Fibroblast of peridontal ligament (primary cell): ENCODE measurements at regions not wholly inside any gene's neighbourhood (a gene's known extent, or its start where the extent isn't known, plus 50 kb on each side); places are given as distances from the start of the nearest gene placed in this dataset.

Experiments used
- DNase-seq: peaks from one replicate; pipeline ENCODE4 v3.0.0-alpha.2; 2010; ENCODE audit errors: extremely low read depth

GRCh38 chr16:54519161-54519695, 232.6 kb upstream of the IRX3 start:
- peak; percentile 89 for DNase-seq

- DNase-seq, result no peak
Observed at GRCh38 chr16:54517181-54517580, 230.6 kb upstream of the IRX3 start.

- DNase-seq, result no peak
Observed at GRCh38 chr16:54512467-54512995, 225.9 kb upstream of the IRX3 start.

- peak; percentile 94 for DNase-seq
Observed at GRCh38 chr16:54511222-54511731, 224.7 kb upstream of the IRX3 start.

- DNase-seq, result peak; percentile 37
Observed at GRCh38 chr16:54510685-54511221, 224.2 kb upstream of the IRX3 start.

GRCh38 chr16:54509456-54509855, 222.9 kb upstream of the IRX3 start:
- DNase-seq, result no peak

GRCh38 chr16:54508351-54508750, 221.8 kb upstream of the IRX3 start:
- DNase-seq, result no peak

- peak; percentile 35 for DNase-seq
Observed at GRCh38 chr16:54506741-54507500, 220.3 kb upstream of the IRX3 start.

GRCh38 chr16:54506214-54506580, 219.6 kb upstream of the IRX3 start:
- DNase-seq, result peak; percentile 18

GRCh38 chr16:54505549-54506213, 219.1 kb upstream of the IRX3 start:
- DNase-seq, result peak; percentile 45

GRCh38 chr16:54504372-54504771, 217.8 kb upstream of the IRX3 start:
- no peak for DNase-seq

- DNase-seq, result no peak
Observed at GRCh38 chr16:54503856-54504219, 217.3 kb upstream of the IRX3 start.

- peak; percentile 87 for DNase-seq
Observed at GRCh38 chr16:54503011-54503855, 216.6 kb upstream of the IRX3 start.

GRCh38 chr16:54501797-54502196, 215.2 kb upstream of the IRX3 start:
- DNase-seq, result no peak

GRCh38 chr16:54493594-54493993, 207.0 kb upstream of the IRX3 start:
- DNase-seq, result peak; percentile 50

- peak; percentile 74 for DNase-seq
Observed at GRCh38 chr16:54493061-54493460, 206.5 kb upstream of the IRX3 start.

GRCh38 chr16:54490112-54490488, 203.5 kb upstream of the IRX3 start:
- DNase-seq, result no peak

- no peak for DNase-seq
Observed at GRCh38 chr16:54489225-54490111, 202.9 kb upstream of the IRX3 start.

GRCh38 chr16:54488729-54489128, 202.1 kb upstream of the IRX3 start:
- peak; percentile 57 for DNase-seq

- DNase-seq, result no peak
Observed at GRCh38 chr16:54487933-54488332, 201.3 kb upstream of the IRX3 start.

GRCh38 chr16:54484700-54485099, 198.1 kb upstream of the IRX3 start:
- no peak for DNase-seq
